Gastroesophageal sphincter (tissue), 4 donors: ENCODE measurements at regions not wholly inside any gene's neighbourhood (a gene's known extent, or its start where the extent isn't known, plus 50 kb on each side); places are given as distances from the start of the nearest gene placed in this dataset.

Experiments used
- ATAC-seq: fragments of 150-250 bp; one replicate; pipeline ENCODE4 v1.9.1; 2016; ENCODE audit warnings: mild to moderate bottlenecking, moderate library complexity
- H3K27ac ChIP-seq, 4 donors: fragments of 200-600 bp; sonication (generic) in 3 of 4; 1 replicate in 3 of 4; 2 replicates in 1 of 4; pipeline ENCODE4 v1.5.1; 2016 to 2019
- H3K27me3 ChIP-seq: fragments of 200-600 bp; sonication (generic); one replicate; pipeline ENCODE4 v1.5.1; 2019
- H3K36me3 ChIP-seq, 2 donors: fragments of 200-600 bp; sonication (generic); one replicate each; pipeline ENCODE4 v1.5.1; 2019; ENCODE audit warnings: control low read depth in 1 of 2
- H3K4me1 ChIP-seq, 3 donors: fragments of 200-600 bp; sonication (generic); 1 replicate in 2 of 3; 2 replicates in 1 of 3; pipeline ENCODE4 v1.5.1; 2016 to 2019; ENCODE audit warnings: control low read depth in 2 of 3
- H3K4me3 ChIP-seq, 2 donors: fragments of 200-600 bp; sonication (generic); one replicate each; pipeline ENCODE4 v1.5.1; 2019; ENCODE audit warnings: mild to moderate bottlenecking in 1 of 2, moderate library complexity in 1 of 2
- H3K9me3 ChIP-seq, 3 donors: fragments of 200-600 bp; sonication (generic); one replicate each; pipeline ENCODE4 v1.5.1; 2017 to 2019; ENCODE audit warnings: control low read depth in 2 of 3
- CTCF ChIP-seq, 4 experiments: fragments of 200-600 bp in 2 of 4; fragments of 450-650 bp in 2 of 4; sonication (generic) in 1 of 4; IDR thresholded peaks; one replicate each; pipeline ENCODE4 v1.5.1; 2017 to 2019; ENCODE audit warnings: antibody characterized with exemption in 4 of 4, mild to moderate bottlenecking in 2 of 4, moderate library complexity in 2 of 4
- EP300 ChIP-seq: sonication (generic); formaldehyde crosslinking; IDR thresholded peaks from one replicate; pipeline ENCODE4 v1.6.1; 2017; ENCODE audit warnings: antibody characterized with exemption, mild to moderate bottlenecking
- POLR2A ChIP-seq, 2 donors: fragments of 450-650 bp; IDR thresholded peaks; one replicate each; pipeline ENCODE4 v1.6.1; 2017; ENCODE audit warnings: antibody characterized with exemption in 2 of 2, mild to moderate bottlenecking in 2 of 2, moderate library complexity in 1 of 2
- POLR2AphosphoS5 ChIP-seq: sonication (generic); formaldehyde crosslinking; IDR thresholded peaks from one replicate; pipeline ENCODE4 v1.6.1; 2017; ENCODE audit warnings: antibody characterized with exemption
- WGBS, 2 donors: methylation state at CpG; one replicate each; pipeline ENCODE4 v1.1.5; 2018; ENCODE audit warnings: low coverage in 1 of 2; 5-methylcytosine and 5-hydroxymethylcytosine counted together

DNA sequence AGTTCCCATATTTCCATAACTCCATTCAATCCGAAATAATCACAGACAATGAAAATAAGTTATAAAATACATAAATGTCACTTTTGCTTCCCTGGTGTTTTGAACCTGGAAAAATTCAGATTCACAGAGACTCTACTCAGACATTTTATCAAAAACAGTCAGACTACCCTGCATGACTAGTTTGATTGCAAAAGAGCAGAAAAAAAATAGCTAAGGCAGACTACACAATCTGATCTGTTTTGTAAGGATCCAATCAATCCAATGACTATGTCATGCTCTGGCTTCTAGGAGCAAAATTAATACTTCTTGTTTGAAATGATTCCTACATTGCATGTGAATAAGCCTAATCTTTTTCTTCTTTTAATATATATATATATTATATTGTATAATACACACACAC lies 1262.6 kb downstream of the EFNA5 start:
- Histone ChIP-seq H3K4me1 (no peaks in the 10 kb centered on the region), H3K36me3 (no peaks in the 10 kb centered on the region), H3K9me3 (no peaks in the 10 kb centered on the region), H3K27me3 (no peaks in the 10 kb centered on the region), H3K4me3 (no peak overlapping the region), H3K27ac (no peak overlapping the region)
- TF ChIP-seq POLR2A (IDR thresholded peaks at IDR 0.05): no peak
- TF ChIP-seq CTCF (IDR thresholded peaks at IDR 0.05): no peak
- no peak for TF ChIP-seq POLR2AphosphoS5
- TF ChIP-seq EP300: no peak
- ATAC-seq: no peak
- 59 to 82% methylated on average over 1 of the region's 1 CpG for WGBS, 2 donors

DNA sequence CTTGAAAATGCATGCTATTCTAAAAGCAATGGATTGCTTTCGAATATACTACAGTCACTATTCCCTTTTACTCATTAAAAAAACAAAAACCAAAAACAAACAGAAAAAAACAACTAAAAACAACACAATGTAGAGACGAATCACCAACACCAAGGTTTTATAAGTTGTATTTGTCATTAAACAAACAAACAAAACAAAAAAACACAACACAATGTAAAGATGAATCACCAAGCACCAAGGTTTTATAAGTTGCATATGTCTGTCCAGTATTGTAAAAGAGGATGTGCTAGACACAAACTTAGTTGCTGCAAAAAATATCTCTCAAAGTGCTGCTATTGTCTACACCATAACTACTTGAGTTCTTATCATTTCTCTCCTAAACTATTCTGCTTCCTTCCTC lies 1269.2 kb downstream of the EFNA5 start:
- ATAC-seq: no peak
- Histone ChIP-seq H3K27ac (no peak overlapping the region), H3K4me1 (no peaks in the 10 kb centered on the region), H3K4me3 (no peak overlapping the region), H3K9me3 (no peaks in the 10 kb centered on the region), H3K36me3 (no peaks in the 10 kb centered on the region), H3K27me3 (no peaks in the 10 kb centered on the region)
- no peak for TF ChIP-seq EP300
- no peak for TF ChIP-seq POLR2AphosphoS5
- TF ChIP-seq POLR2A (IDR thresholded peaks at IDR 0.05): no peak
- no peak for TF ChIP-seq CTCF (IDR thresholded peaks at IDR 0.05)
- 78 to 83% methylated on average over 2 of the region's 2 CpGs for WGBS, 2 donors

DNA sequence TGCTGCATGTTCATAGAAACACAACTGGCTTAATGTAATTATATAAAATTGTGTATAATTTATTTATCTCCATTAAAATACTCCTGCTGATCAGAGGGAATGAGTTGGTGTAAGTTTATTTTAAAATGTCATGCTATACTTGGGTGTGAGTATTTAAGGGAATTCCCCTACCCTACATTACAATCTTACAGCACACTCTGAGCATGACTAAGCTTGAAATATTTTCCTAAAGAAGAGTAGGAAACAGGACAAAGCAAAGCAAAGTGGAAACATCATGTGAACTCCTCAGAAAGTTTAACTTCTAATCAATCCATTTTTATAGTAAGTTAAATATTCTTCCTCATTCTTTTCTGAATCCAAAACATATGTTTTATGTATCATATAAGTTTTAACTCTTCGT lies 1271.3 kb downstream of the EFNA5 start:
- TF ChIP-seq POLR2A (IDR thresholded peaks at IDR 0.05) (no peak), EP300 (no peak), POLR2AphosphoS5 (no peak), CTCF (IDR thresholded peaks at IDR 0.05) (no peak)
- Histone ChIP-seq H3K27ac (no peak overlapping the region), H3K27me3 (no peaks in the 10 kb centered on the region), H3K4me3 (no peak overlapping the region), H3K36me3 (no peaks in the 10 kb centered on the region), H3K4me1 (no peaks in the 10 kb centered on the region), H3K9me3 (no peaks in the 10 kb centered on the region)
- ATAC-seq: no peak
- WGBS, 2 donors: 60 to 73% methylated on average over 1 of the region's 1 CpG

DNA sequence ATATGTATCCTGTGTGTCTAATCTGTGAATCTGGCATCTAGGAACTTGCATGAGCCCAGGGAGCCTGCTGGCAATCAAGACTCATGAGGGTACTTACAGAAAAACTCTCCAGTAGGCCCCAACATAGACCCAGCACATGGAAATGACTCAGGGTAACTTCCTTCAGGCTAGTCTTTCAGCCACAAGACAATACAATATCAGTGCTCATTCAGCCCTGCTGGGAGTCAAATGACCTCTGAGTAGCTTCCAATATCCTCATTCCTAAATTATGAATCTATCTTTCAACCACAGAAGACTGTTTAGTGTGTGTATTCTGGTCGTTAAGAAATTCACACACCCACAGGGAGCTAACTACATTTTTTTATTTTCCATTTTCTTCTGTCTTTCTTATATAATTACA lies 1273.0 kb downstream of the EFNA5 start:
- H3K27me3 ChIP-seq: no peaks in the 10 kb centered on the region
- WGBS, 2 donors: 7 to 14% methylated on average over 1 of the region's 1 CpG
- H3K36me3 ChIP-seq: no peaks in the 10 kb centered on the region
- H3K27ac ChIP-seq: no peak overlapping the region
- no peaks in the 10 kb centered on the region for H3K4me1 ChIP-seq
- TF ChIP-seq POLR2A (IDR thresholded peaks at IDR 0.05) (no peak), CTCF (IDR thresholded peaks at IDR 0.05) (no peak), POLR2AphosphoS5 (no peak), EP300 (no peak)
- ATAC-seq: no peak
- no peak overlapping the region for H3K4me3 ChIP-seq
- H3K9me3 ChIP-seq: no peaks in the 10 kb centered on the region

- H3K9me3 ChIP-seq: no peaks in the 10 kb centered on the region
- ATAC-seq: no peak
- no peak for TF ChIP-seq POLR2A (IDR thresholded peaks at IDR 0.05)
- no peak for TF ChIP-seq POLR2AphosphoS5
- TF ChIP-seq EP300: no peak
- no peak overlapping the region for H3K4me3 ChIP-seq
- WGBS, 2 donors: 100% methylated on average over 1 of the region's 1 CpG
- no peaks in the 10 kb centered on the region for H3K36me3 ChIP-seq
- no peaks in the 10 kb centered on the region for H3K27me3 ChIP-seq
- H3K27ac ChIP-seq: no peak overlapping the region
- no peaks in the 10 kb centered on the region for H3K4me1 ChIP-seq
These were observed 1277.5 kb downstream of the EFNA5 start for GRCh38 chr5:106393276-106393675.
